SK-N-SH treated with all-trans-retinoic acid at 6 μM for 48 hours (cell line): ENCODE measurements at regions not wholly inside any gene's neighbourhood (a gene's known extent, or its start where the extent isn't known, plus 50 kb on each side); places are given as distances from the start of the nearest gene placed in this dataset.

Source experiments
- ARNTL ChIP-seq: fragments of 450-650 bp; formaldehyde crosslinking; IDR thresholded peaks from 2 replicates; pipeline ENCODE4 v1.5.0; 2020; ENCODE audit warnings: low read depth, mild to moderate bottlenecking, moderate library complexity, borderline replicate concordance
- CREB5 ChIP-seq: fragments of 250-450 bp; sonication (Bioruptor Pico); IDR thresholded peaks from 2 replicates; pipeline ENCODE4 v1.5.1; 2020; ENCODE audit warnings: low read depth, mild to moderate bottlenecking, moderate library complexity
- CSDC2 ChIP-seq: fragments of 250-450 bp; sonication (Bioruptor Pico); IDR thresholded peaks from 2 replicates; pipeline ENCODE4 v1.5.0; 2020; ENCODE audit warnings: mild to moderate bottlenecking, moderate library complexity
- POU6F1 ChIP-seq: fragments of 250-450 bp; sonication (Bioruptor Pico); IDR thresholded peaks from 2 replicates; pipeline ENCODE4 v1.8.0; 2021; ENCODE audit warnings: low read depth, mild to moderate bottlenecking, moderate library complexity, borderline replicate concordance
- PPARA ChIP-seq: fragments of 250-450 bp; sonication (Bioruptor Pico); IDR thresholded peaks from 2 replicates; pipeline ENCODE4 v1.5.0; 2020; ENCODE audit warnings: mild to moderate bottlenecking, borderline replicate concordance
- SNAI2 ChIP-seq: fragments of 250-450 bp; sonication (Bioruptor Pico); IDR thresholded peaks from 2 replicates; pipeline ENCODE4 v1.5.0; 2020; ENCODE audit warnings: mild to moderate bottlenecking, moderate library complexity
- TOX ChIP-seq: fragments of 250-450 bp; sonication (Bioruptor Pico); IDR thresholded peaks from 2 replicates; pipeline ENCODE4 v1.8.0; 2021; ENCODE audit warnings: mild to moderate bottlenecking, moderate library complexity, borderline replicate concordance
- ZC3H10 ChIP-seq: fragments of 250-450 bp; sonication (Bioruptor Pico); IDR thresholded peaks from 2 replicates; pipeline ENCODE4 v1.5.1; 2021; ENCODE audit warnings: mild to moderate bottlenecking, moderate library complexity
- ZFP30 ChIP-seq: fragments of 450-650 bp; formaldehyde crosslinking; IDR thresholded peaks from 2 replicates; pipeline ENCODE4 v1.5.0; 2022; ENCODE audit warnings: mild to moderate bottlenecking, moderate library complexity
- ZNF565 ChIP-seq: fragments of 450-650 bp; formaldehyde crosslinking; conservative IDR thresholded peaks from 2 replicates; pipeline ENCODE4 v1.5.0; 2020; ENCODE audit warnings: low read depth, mild to moderate bottlenecking, moderate library complexity
- ZNF8 ChIP-seq: fragments of 450-650 bp; formaldehyde crosslinking; IDR thresholded peaks from 2 replicates; pipeline ENCODE4 v1.5.0; 2020; ENCODE audit warnings: mild to moderate bottlenecking, moderate library complexity
- TF ChIP-seq, protein P1 (sequence below): fragments of 250-450 bp; sonication (Bioruptor Pico); IDR thresholded peaks from 2 replicates; pipeline ENCODE4 v1.8.0; 2020; ENCODE audit warnings: mild to moderate bottlenecking, moderate library complexity, borderline replicate concordance

DNA sequence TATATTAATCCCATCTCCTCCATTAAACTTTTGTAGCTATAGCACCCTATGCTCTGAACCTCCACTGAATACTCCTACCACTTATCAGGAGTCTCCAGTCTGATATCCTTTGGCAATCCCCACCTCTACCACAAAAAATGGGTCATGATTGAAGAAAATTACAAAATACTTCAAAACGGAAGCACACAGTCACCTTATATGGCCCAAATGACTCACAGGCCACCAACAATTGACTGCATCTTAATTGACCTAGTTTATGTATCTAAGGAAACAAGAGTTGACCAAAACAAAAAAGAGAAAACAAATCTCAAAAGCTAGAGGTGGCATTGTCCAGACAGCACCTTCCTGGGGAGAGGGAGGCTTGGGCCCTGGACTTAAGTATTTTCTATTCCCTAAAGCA is 120.0 kb upstream of the DIAPH2 start:
- TF ChIP-seq ZFP30 (CRISPR knock-in tag) (no peak), PPARA (CRISPR knock-in tag) (no peak), POU6F1 (CRISPR knock-in tag) (no peak), ZNF8 (CRISPR knock-in tag) (no peak), CREB5 (CRISPR knock-in tag) (no peak), ZC3H10 (CRISPR knock-in tag) (no peak), CSDC2 (no peak), SNAI2 (CRISPR knock-in tag) (no peak), ARNTL (CRISPR knock-in tag) (no peak), TOX (CRISPR knock-in tag) (no peak), ZNF565 (CRISPR knock-in tag) (no peak)
- TF ChIP-seq, protein P1, sequence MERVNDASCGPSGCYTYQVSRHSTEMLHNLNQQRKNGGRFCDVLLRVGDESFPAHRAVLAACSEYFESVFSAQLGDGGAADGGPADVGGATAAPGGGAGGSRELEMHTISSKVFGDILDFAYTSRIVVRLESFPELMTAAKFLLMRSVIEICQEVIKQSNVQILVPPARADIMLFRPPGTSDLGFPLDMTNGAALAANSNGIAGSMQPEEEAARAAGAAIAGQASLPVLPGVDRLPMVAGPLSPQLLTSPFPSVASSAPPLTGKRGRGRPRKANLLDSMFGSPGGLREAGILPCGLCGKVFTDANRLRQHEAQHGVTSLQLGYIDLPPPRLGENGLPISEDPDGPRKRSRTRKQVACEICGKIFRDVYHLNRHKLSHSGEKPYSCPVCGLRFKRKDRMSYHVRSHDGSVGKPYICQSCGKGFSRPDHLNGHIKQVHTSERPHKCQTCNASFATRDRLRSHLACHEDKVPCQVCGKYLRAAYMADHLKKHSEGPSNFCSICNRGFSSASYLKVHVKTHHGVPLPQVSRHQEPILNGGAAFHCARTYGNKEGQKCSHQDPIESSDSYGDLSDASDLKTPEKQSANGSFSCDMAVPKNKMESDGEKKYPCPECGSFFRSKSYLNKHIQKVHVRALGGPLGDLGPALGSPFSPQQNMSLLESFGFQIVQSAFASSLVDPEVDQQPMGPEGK (CRISPR knock-in tag) = no peak
